ENCODE measurements at regions not wholly inside any gene's neighbourhood (a gene's known extent, or its start where the extent isn't known, plus 50 kb on each side); places are given as distances from the start of the nearest gene placed in this dataset.

GRCh38 chr5:71953866-71954265 is 153.4 kb upstream of the MAP1B start:
- TF ChIP-seq, protein P1, sequence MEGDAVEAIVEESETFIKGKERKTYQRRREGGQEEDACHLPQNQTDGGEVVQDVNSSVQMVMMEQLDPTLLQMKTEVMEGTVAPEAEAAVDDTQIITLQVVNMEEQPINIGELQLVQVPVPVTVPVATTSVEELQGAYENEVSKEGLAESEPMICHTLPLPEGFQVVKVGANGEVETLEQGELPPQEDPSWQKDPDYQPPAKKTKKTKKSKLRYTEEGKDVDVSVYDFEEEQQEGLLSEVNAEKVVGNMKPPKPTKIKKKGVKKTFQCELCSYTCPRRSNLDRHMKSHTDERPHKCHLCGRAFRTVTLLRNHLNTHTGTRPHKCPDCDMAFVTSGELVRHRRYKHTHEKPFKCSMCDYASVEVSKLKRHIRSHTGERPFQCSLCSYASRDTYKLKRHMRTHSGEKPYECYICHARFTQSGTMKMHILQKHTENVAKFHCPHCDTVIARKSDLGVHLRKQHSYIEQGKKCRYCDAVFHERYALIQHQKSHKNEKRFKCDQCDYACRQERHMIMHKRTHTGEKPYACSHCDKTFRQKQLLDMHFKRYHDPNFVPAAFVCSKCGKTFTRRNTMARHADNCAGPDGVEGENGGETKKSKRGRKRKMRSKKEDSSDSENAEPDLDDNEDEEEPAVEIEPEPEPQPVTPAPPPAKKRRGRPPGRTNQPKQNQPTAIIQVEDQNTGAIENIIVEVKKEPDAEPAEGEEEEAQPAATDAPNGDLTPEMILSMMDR (IDR thresholded peaks at IDR 0.05; ENCODE audit: low read depth, low read length, poor library complexity, severe bottlenecking): no peak
- no peak for TF ChIP-seq EZH2phosphoT487 (IDR thresholded peaks at IDR 0.05; ENCODE audit: borderline replicate concordance, low read length)

Data from DOHH2 (cell line).